T-helper 9 cell (primary cell): ENCODE measurements at regions not wholly inside any gene's neighbourhood (a gene's known extent, or its start where the extent isn't known, plus 50 kb on each side); places are given as distances from the start of the nearest gene placed in this dataset.
"Not testable (repeated sequence)": the region's sequence is repeated elsewhere in the genome, so short reads cannot be mapped to it uniquely, and the experiment has no call there.

Experiments
- DNase-seq: peaks from one replicate; pipeline ENCODE4 v3.0.0-alpha.2; 2020

- not testable (repeated sequence) for DNase-seq
These were observed 308.2 kb upstream of the PLGLB2 start for GRCh38 chr2:87439617-87440204.

GRCh38 chr2:87440650-87441049 lies 307.2 kb upstream of the PLGLB2 start:
- not testable (repeated sequence) for DNase-seq

GRCh38 chr2:87441375-87441774 lies 306.5 kb upstream of the PLGLB2 start:
- DNase-seq, result not testable (repeated sequence)

GRCh38 chr2:87442983-87443577 lies 304.8 kb upstream of the PLGLB2 start:
- DNase-seq, result not testable (repeated sequence)

- DNase-seq, result not testable (repeated sequence)
These were observed 302.9 kb upstream of the PLGLB2 start for GRCh38 chr2:87444951-87445350.

GRCh38 chr2:87445613-87446312 lies 302.1 kb upstream of the PLGLB2 start:
- DNase-seq, result not testable (repeated sequence)

GRCh38 chr2:87446313-87446696 lies 301.6 kb upstream of the PLGLB2 start:
- not testable (repeated sequence) for DNase-seq

GRCh38 chr2:87449462-87449980 lies 298.4 kb upstream of the PLGLB2 start:
- DNase-seq, result not testable (repeated sequence)

GRCh38 chr2:87452193-87452592 lies 295.7 kb upstream of the PLGLB2 start:
- DNase-seq, result not testable (repeated sequence)

GRCh38 chr2:87452861-87453260 lies 295.0 kb upstream of the PLGLB2 start:
- DNase-seq, result not testable (repeated sequence)

GRCh38 chr2:87453965-87454364 lies 293.9 kb upstream of the PLGLB2 start:
- not testable (repeated sequence) for DNase-seq

GRCh38 chr2:87454421-87454820 lies 293.5 kb upstream of the PLGLB2 start:
- not testable (repeated sequence) for DNase-seq

- not testable (repeated sequence) for DNase-seq
These were observed 292.6 kb upstream of the PLGLB2 start for GRCh38 chr2:87455209-87455853.

- DNase-seq, result not testable (repeated sequence)
These were observed 292.0 kb upstream of the PLGLB2 start for GRCh38 chr2:87455854-87456249.

GRCh38 chr2:87456477-87457128 lies 291.3 kb upstream of the PLGLB2 start:
- not testable (repeated sequence) for DNase-seq

GRCh38 chr2:87457129-87457499 lies 290.8 kb upstream of the PLGLB2 start:
- not testable (repeated sequence) for DNase-seq

- not testable (repeated sequence) for DNase-seq
These were observed 288.9 kb upstream of the PLGLB2 start for GRCh38 chr2:87458938-87459337.

- DNase-seq, result not testable (repeated sequence)
These were observed 287.8 kb upstream of the PLGLB2 start for GRCh38 chr2:87460104-87460503.

- not testable (repeated sequence) for DNase-seq
These were observed 287.2 kb upstream of the PLGLB2 start for GRCh38 chr2:87460662-87461061.

GRCh38 chr2:87461671-87462070 lies 286.2 kb upstream of the PLGLB2 start:
- not testable (repeated sequence) for DNase-seq

GRCh38 chr2:87464219-87464618 lies 283.7 kb upstream of the PLGLB2 start:
- DNase-seq, result not testable (repeated sequence)

GRCh38 chr2:87465730-87466129 lies 282.2 kb upstream of the PLGLB2 start:
- DNase-seq, result not testable (repeated sequence)
